K562 (cell line): ENCODE measurements at regions not wholly inside any gene's neighbourhood (a gene's known extent, or its start where the extent isn't known, plus 50 kb on each side); places are given as distances from the start of the nearest gene placed in this dataset.
A peak's percentile ranks its signal among the peaks of the same experiment; 100 is the strongest.

Experiments used
- ATAC-seq: fragments of 200-7000 bp; cut with Tn5 transposase; 3 replicates; pipeline ENCODE4 v1.9.1; 2020; ENCODE audit warnings: moderate library complexity
- BruUV-seq: library from RNA; stranded (reverse); fragments of 400-500 nt; replicated peaks from 2 replicates; lab custom pipeline; 2021; lab: Mats Ljungman, UMichigan
- CTCF ChIA-PET: fragments of 300-600 bp; formaldehyde crosslinking; extraction: SDS; loops from one replicate; lab custom pipeline; 2021; ENCODE audit warnings: low intra/inter-chr PET ratio; lab: Yijun Ruan, JAX
- POLR2A ChIA-PET: fragments of 300-600, 350-650 bp; sonication (Branson Sonifier 250); formaldehyde crosslinking; extraction: SDS; loops from one replicate; lab custom pipeline; 2021; ENCODE audit warnings: antibody characterized with exemption, inconsistent platforms; lab: Yijun Ruan, JAX
- DNase-seq, 4 experiments: peaks; one replicate each; pipeline versions ENCODE4 v3.0.0 to v3.0.0-alpha.2; 2011 to 2018; ENCODE audit warnings: low spot score in 3 of 4, mixed read lengths in 3 of 4; ENCODE audit errors: extremely low read depth in 1 of 4
- FAIRE-seq: peaks from 2 replicates; lab custom pipeline; 2011; peaks lifted over from hg19 to GRCh38; lab: Jason Lieb, UNC
- H2AFZ ChIP-seq: 2 replicates; pipeline ENCODE4 v1.6.0; 2011; ENCODE audit warnings: low read depth, low read length, control low read depth, inconsistent platforms
- H3K27ac ChIP-seq: fragments of 200-600 bp; 3 replicates; pipeline ENCODE4 v1.8.0; 2011; ENCODE audit warnings: low read depth, mild to moderate bottlenecking, control low read depth, inconsistent platforms, low read length, moderate library complexity, mixed read lengths; ENCODE audit errors: extremely low read depth
- H3K27me3 ChIP-seq, 2 experiments: fragments of 300-600 bp in 1 of 2; 2 replicates in 1 of 2; 3 replicates in 1 of 2; pipeline versions ENCODE4 v1.6.0 to v1.8.0; 2011; ENCODE audit warnings: inconsistent platforms in 2 of 2, low read length in 2 of 2, mild to moderate bottlenecking in 1 of 2, mixed read lengths in 1 of 2, moderate library complexity in 1 of 2; ENCODE audit not compliant: control insufficient read depth in 2 of 2, insufficient read depth in 2 of 2
- H3K36me3 ChIP-seq: fragments of 300-600 bp; 3 replicates; pipeline ENCODE4 v1.8.0; 2011; ENCODE audit warnings: mild to moderate bottlenecking, low read length, inconsistent platforms; ENCODE audit not compliant: control insufficient read depth, insufficient read depth
- H3K4me1 ChIP-seq, 2 experiments: fragments of 200-600 bp in 1 of 2; replicated peaks in 1 of 2; 2 replicates in 1 of 2; 3 replicates in 1 of 2; pipeline versions ENCODE4 v1.5.1 to v1.8.0; 2011; ENCODE audit warnings: inconsistent platforms in 2 of 2, low read length in 2 of 2, mild to moderate bottlenecking in 1 of 2, mixed read lengths in 1 of 2, moderate library complexity in 1 of 2; ENCODE audit not compliant: control insufficient read depth in 2 of 2, insufficient read depth in 2 of 2
- H3K4me2 ChIP-seq: 2 replicates; pipeline ENCODE4 v1.6.1; 2011; ENCODE audit warnings: low read length, control low read depth, inconsistent platforms, mixed read lengths; ENCODE audit not compliant: insufficient read depth
- H3K4me3 ChIP-seq: fragments of 200-600 bp; sonication (generic), shearing (Covaris generic); 2 replicates; pipeline ENCODE4 v1.5.1; 2016; ENCODE audit warnings: control low read depth, inconsistent platforms
- H3K79me2 ChIP-seq: fragments of 200-600 bp; 3 replicates; pipeline ENCODE4 v1.8.0; 2011; ENCODE audit warnings: low read length, inconsistent platforms; ENCODE audit not compliant: control insufficient read depth, insufficient read depth
- H3K9ac ChIP-seq, 2 experiments: 2 replicates each; pipeline versions ENCODE4 v1.6.0 to v1.6.1; 2011; ENCODE audit warnings: low read depth in 2 of 2, low read length in 2 of 2, control low read depth in 1 of 2, inconsistent platforms in 1 of 2, mild to moderate bottlenecking in 1 of 2, mixed read lengths in 1 of 2; ENCODE audit not compliant: insufficient read depth in 1 of 2
- H3K9me1 ChIP-seq: one replicate; pipeline ENCODE4 v1.6.0; 2011; ENCODE audit warnings: inconsistent platforms, mild to moderate bottlenecking, low read length, moderate library complexity; ENCODE audit not compliant: control insufficient read depth, insufficient read depth
- H3K9me3 ChIP-seq: replicated peaks from 2 replicates; pipeline ENCODE4 v1.5.1; 2011; ENCODE audit warnings: low read depth, low read length, inconsistent platforms; ENCODE audit not compliant: control insufficient read depth, insufficient read depth
- H4K20me1 ChIP-seq: replicated peaks from 2 replicates; pipeline ENCODE4 v1.6.1; 2011; ENCODE audit warnings: low read length, inconsistent platforms, mixed read lengths; ENCODE audit not compliant: control insufficient read depth, insufficient read depth
- CHD7 ChIP-seq: fragments of 200-600 bp; sonication (generic); IDR thresholded peaks from one replicate; pipeline ENCODE4 v1.6.1; 2012; ENCODE audit warnings: mild to moderate bottlenecking, low read depth, low read length, inconsistent platforms
- FOXJ3 ChIP-seq: sonication (generic); formaldehyde crosslinking; IDR thresholded peaks from 2 replicates; pipeline ENCODE4 v1.4.0; 2020; ENCODE audit warnings: mild to moderate bottlenecking, missing genetic modification reagents
- HDAC1 ChIP-seq, 2 experiments: fragments of 450-650 bp; IDR thresholded peaks; 2 replicates each; pipeline ENCODE4 v1.6.1; 2016 to 2017; ENCODE audit warnings: inconsistent platforms in 1 of 2, mild to moderate bottlenecking in 1 of 2, moderate library complexity in 1 of 2
- NFE2L1 ChIP-seq: fragments of 450-650 bp; IDR thresholded peaks from 2 replicates; pipeline ENCODE4 v1.6.1; 2016; ENCODE audit warnings: missing genetic modification characterization, low read depth, mild to moderate bottlenecking, missing compliant biosample characterization, moderate library complexity, borderline replicate concordance
- POLR2G ChIP-seq: fragments of 200-400 bp; formaldehyde crosslinking; IDR thresholded peaks from 2 replicates; pipeline ENCODE4 v1.6.1; 2017; ENCODE audit warnings: low read depth, mild to moderate bottlenecking, antibody characterized with exemption, low read length, moderate library complexity
- SIN3B ChIP-seq: fragments of 450-650 bp; IDR thresholded peaks from 2 replicates; pipeline ENCODE4 v1.6.1; 2017; ENCODE audit warnings: low read depth, mild to moderate bottlenecking, moderate library complexity
- ZFP30 ChIP-seq: fragments of 250-450 bp; sonication (Bioruptor Pico); IDR thresholded peaks from 2 replicates; pipeline ENCODE4 v1.8.0; 2022; ENCODE audit warnings: moderate library complexity, mild to moderate bottlenecking, inconsistent platforms, borderline replicate concordance
- ZNF444 ChIP-seq: fragments of 250-450 bp; sonication (Bioruptor Pico); IDR thresholded peaks from 2 replicates; pipeline ENCODE4 v1.4.0; 2020; ENCODE audit warnings: mild to moderate bottlenecking, moderate library complexity
- ZNF644 ChIP-seq: fragments of 200-800 bp; sonication (Bioruptor generic); IDR thresholded peaks from 2 replicates; pipeline ENCODE4 v1.6.1; 2016; ENCODE audit warnings: low read depth, missing genetic modification characterization, missing compliant biosample characterization
- WGBS: fragments of 100-300 bp; shearing (Covaris generic); methylation state at CpG from one replicate; pipeline ENCODE4 v1.1.6; 2016; ENCODE audit warnings: low coverage, mixed read lengths; ENCODE audit not compliant: insufficient coverage; ENCODE audit errors: missing lambda C conversion rate; 5-methylcytosine and 5-hydroxymethylcytosine counted together
- in situ Hi-C: fragments of 300-500 bp; cut with MboI; formaldehyde crosslinking; loops from 4 replicates; pipeline ENCODE4 v1.15.0; 2018; ENCODE audit warnings: inconsistent platforms, mixed read lengths
- intact Hi-C: fragments of 100-400 bp; cut with micrococcal nuclease; formaldehyde crosslinking; loops from 2 replicates; pipeline ENCODE4 v1.14.2; 2022
- TF ChIP-seq, protein P1 (sequence below): fragments of 250-450 bp; sonication (Bioruptor Pico); IDR thresholded peaks from 2 replicates; pipeline ENCODE4 v1.4.0; 2020; ENCODE audit warnings: mild to moderate bottlenecking, moderate library complexity, borderline replicate concordance

- H3K79me2 ChIP-seq, result no peaks in the 10 kb centered on the region
- no peak overlapping the region for H3K4me2 ChIP-seq
- FAIRE-seq (peak; percentile 19), DNase-seq (no peak), ATAC-seq (no peak)
- no peaks in the 10 kb centered on the region for H3K9me1 ChIP-seq
- no peaks in the 10 kb centered on the region for H3K9me3 ChIP-seq
- no peaks in the 10 kb centered on the region for H3K27me3 ChIP-seq
- no peak overlapping the region for H2AFZ ChIP-seq
- no peaks in the 10 kb centered on the region for H4K20me1 ChIP-seq
- ChIA-PET POLR2A (no interaction called here), CTCF (no interaction called here)
- H3K4me3 ChIP-seq, result no peak overlapping the region
- BruUV-seq, result no TSS peak
- H3K9ac ChIP-seq, result no peak overlapping the region
- WGBS, result 2% methylated on average over 3 of the region's 3 CpGs
- no peak overlapping the region for H3K27ac ChIP-seq
- intact Hi-C loops, result no loop called here
- no peaks in the 10 kb centered on the region for H3K4me1 ChIP-seq
- H3K36me3 ChIP-seq, result no peaks in the 10 kb centered on the region
- in situ Hi-C loops, result no loop called here
- TF ChIP-seq POLR2G, result no peak
- TF ChIP-seq CHD7, result no peak
- no peak for TF ChIP-seq NFE2L1 (tag)
- no peak for TF ChIP-seq SIN3B
- TF ChIP-seq, protein P1, sequence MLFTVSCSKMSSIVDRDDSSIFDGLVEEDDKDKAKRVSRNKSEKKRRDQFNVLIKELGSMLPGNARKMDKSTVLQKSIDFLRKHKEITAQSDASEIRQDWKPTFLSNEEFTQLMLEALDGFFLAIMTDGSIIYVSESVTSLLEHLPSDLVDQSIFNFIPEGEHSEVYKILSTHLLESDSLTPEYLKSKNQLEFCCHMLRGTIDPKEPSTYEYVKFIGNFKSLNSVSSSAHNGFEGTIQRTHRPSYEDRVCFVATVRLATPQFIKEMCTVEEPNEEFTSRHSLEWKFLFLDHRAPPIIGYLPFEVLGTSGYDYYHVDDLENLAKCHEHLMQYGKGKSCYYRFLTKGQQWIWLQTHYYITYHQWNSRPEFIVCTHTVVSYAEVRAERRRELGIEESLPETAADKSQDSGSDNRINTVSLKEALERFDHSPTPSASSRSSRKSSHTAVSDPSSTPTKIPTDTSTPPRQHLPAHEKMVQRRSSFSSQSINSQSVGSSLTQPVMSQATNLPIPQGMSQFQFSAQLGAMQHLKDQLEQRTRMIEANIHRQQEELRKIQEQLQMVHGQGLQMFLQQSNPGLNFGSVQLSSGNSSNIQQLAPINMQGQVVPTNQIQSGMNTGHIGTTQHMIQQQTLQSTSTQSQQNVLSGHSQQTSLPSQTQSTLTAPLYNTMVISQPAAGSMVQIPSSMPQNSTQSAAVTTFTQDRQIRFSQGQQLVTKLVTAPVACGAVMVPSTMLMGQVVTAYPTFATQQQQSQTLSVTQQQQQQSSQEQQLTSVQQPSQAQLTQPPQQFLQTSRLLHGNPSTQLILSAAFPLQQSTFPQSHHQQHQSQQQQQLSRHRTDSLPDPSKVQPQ (CRISPR knock-in tag), result no peak
- no peak for TF ChIP-seq ZNF644 (tag)
- TF ChIP-seq FOXJ3 (CRISPR knock-in tag), result no peak
- TF ChIP-seq HDAC1 (IDR thresholded peaks at IDR 0.05), result no peak
- TF ChIP-seq ZFP30 (CRISPR knock-in tag), result no peak
- TF ChIP-seq ZNF444 (CRISPR knock-in tag), result no peak
Measured at GRCh38 chr5:12910641-12911040, 1006.4 kb upstream of the CTNND2 start.
